Retina (tissue), 1 donor: ENCODE measurements at regions not wholly inside any gene's neighbourhood (a gene's known extent, or its start where the extent isn't known, plus 50 kb on each side); places are given as distances from the start of the nearest gene placed in this dataset.
"Not testable (repeated sequence)": the region's sequence is repeated elsewhere in the genome, so short reads cannot be mapped to it uniquely, and the experiment has no call there.

ENCODE experiments used
- DNase-seq: peaks from one replicate; pipeline ENCODE4 v3.0.0-alpha.2; 2016

DNA sequence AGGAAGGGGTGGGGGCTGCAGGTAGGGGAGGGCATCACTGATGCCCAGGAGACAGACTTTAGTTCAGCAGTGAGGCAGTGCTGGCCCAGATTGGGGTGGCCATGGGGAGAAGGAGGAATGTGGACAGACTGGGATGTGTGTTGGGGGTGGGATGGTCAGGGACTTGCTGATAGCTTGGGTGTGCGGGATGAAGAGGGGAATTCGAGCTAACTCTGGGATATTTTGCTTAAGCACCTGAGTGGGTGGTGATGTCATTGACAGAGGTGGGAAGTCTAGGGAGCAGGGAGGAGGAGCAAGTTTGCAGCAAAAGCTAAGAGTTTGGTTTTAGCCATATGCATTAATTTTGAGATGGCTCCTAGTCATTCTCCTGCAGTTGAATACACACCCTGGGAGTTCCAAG lies 207.5 kb downstream of the RPLP1 start:
- no peak for DNase-seq

DNA sequence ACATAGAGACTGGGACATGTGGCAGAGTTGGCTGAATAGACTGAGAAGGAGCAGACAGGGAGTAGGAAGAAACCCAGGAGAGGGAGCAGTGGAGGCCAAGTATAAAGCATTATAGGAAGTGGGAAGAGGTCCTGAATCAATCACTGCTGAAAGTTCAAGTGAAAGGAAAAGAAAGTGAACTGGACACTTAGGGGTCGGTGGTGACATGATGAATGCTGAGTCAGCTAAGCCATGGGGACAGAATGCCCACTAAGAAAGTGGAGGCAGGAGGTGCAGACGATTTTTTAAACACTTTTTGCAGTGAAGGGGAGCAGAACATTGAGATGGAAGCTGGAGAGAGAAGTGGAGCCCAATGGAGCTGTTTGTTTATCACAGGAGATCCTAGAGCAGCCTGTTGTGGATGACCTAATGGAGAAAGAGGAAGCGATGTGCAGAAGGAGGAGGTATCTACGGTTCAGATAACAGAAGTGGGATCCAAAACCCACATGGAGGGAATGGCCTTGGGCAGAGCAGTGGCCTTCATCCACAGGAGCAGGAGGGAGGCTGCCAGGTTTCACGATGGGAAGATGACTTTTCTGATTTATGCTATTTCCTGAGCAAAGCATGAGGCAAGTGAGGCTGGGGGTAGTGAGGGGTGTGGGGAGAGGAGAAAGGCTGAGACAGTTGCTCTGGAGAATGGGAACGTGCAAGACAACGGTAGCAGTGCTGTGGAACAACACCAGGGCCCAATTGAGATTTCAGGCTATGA lies 208.2 kb downstream of the RPLP1 start:
- DNase-seq = no peak

DNA sequence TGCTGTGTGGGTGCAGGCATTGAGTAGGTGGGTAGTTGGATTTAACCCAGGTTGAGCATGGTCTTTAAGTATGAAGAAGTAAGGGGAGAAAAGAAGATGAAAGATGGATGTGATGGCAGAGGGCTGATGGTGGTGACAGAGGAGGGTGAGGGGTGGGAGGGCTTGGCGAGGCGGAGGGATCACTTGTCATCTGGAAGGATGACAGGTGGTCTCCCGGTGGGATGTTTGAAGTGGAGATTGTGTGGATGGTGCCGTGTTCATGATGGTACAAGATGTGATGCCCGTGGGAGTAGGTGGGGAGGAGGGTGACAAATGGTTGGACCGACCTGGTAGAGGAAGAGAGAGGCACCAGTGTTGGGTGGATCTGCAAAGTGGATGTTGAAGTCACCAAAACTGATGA lies 208.8 kb downstream of the RPLP1 start:
- DNase-seq = no peak

DNA sequence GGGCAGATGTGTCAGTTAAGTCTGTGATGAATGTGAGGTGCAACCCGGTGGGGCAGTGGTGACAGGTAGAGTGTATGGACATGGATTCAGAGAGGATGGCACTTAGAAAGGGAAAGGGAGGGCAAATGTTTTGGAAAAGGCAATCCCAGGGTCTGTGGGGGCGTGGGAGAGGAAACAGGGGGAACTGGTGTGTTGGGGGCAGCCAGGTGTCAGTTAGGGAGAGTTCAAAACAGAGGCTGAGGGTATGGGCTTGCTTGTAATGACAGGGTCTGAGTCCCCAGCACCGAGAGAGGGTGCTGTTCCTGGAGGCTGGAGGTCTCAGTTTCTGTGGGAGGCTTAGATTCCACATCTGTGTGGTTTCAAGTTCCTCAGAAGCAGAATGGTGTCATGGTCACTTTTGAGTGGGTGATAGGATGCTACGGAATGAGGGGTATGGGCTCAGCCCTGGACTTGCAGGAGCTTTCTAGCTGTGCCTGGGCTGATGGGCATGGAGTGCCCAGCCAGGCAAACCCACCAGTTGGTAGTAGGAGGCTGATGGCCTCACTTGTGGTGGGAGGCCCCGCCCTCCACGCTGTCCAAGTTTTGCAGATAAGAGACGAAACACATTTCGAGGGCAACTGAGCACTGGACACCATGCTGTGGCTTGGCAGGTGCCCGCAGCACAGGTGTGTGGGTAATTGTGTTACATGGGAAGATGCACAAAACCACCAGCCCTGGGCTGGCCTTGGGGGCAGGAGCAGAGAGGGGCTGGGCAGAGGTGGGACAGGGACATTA lies 209.4 kb downstream of the RPLP1 start:
- DNase-seq = no peak

DNA sequence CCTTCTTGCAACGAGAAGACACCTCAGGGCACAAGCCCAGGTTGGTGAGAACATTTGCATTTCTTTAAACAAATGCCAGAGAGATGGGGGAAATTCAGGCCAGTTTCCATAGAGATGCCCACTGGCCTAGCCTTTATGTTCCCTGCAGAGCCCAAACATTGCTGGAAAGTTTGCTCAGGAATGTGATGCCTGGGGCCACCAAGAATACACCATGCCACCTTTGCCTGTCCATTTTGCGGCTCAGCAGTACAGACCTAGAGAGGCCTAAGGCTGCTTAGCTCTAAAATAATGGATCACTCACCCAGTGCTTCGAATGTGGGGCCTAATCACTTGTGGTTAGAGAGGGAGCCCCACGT lies 210.0 kb downstream of the RPLP1 start:
- DNase-seq = no peak

- DNase-seq = no peak
These were observed 210.8 kb downstream of the RPLP1 start for GRCh38 chr15:69663441-69663840.

DNA sequence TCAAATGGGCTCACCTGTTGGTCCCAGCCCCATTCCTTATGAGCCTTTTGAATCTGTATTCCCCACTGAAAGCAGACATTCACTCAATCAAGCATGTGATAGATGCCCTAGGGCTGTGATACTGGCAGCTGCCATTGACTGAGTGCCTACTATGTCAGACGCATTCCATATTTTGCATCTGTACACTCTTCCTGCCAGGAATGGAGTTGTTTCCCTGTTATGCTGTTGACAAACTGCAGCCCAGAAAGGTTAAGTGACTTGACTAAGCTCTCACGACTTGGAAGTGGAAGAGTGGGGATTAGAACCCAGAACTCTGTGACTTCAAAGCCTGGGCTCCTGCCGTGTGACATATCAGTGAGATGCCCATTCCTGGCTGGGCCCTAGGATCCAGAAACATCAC lies 211.4 kb downstream of the RPLP1 start:
- DNase-seq = no peak

GRCh38 chr15:69664572-69665571 lies 212.3 kb downstream of the RPLP1 start:
- peak; percentile 84 for DNase-seq

GRCh38 chr15:69665641-69666111 lies 213.1 kb downstream of the RPLP1 start:
- peak; percentile 74 for DNase-seq

DNA sequence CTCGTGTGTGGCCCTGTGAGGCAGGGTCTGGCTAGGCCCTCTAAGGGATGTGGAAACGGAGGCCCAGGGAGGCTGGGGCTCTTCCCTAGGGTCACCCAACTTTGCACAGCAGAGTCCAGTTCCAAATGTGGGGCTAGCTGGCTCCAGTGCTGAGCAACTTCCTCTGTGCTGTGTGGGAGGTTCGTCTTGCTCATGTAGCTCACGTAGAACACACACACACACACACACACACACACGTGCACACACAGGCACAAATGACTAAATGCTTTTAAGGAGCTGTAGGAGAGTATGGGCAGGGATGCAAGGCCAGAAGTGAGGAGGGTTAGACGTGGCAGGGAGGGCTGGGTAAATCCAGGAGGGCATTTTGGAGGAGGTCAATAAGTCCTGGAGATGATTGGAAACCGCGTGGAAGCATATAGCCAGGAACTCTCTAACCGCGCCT lies 213.8 kb downstream of the RPLP1 start:
- DNase-seq = peak; percentile 34

GRCh38 chr15:69666921-69667811 lies 214.5 kb downstream of the RPLP1 start:
- no peak for DNase-seq

DNA sequence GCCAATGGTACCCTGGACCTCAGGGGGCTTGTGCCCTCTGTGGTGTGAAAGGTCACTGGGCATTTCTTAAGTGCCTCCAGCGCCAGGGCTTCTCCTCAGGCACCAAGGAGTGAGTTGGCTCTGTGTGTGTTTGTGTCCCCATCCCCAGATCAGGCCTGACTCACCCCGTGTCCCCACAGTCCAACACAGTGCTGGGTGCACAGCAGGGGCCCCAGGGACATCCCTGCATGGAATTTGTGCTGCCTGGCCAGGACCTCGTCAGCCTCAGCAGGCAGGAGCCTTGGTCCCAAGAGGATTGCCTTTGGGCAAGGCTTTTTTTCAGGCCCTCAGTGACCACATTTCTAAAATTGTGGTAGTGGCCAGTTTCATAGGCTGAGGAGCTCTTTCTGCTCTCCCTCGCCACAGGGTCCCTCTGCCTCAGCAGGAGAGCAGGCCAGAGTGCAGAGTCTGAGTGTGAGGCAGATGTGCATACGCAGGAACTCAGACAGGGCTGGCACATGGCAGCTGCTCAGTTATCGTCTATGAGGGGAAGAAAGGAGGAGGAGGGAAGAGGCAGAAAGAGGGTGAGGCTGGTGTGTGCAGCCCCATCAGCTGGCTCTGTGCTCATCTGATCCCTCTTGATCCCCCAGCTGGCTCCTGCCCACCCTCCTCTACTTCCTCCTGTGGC lies 215.6 kb downstream of the RPLP1 start:
- DNase-seq = peak; percentile 29

DNA sequence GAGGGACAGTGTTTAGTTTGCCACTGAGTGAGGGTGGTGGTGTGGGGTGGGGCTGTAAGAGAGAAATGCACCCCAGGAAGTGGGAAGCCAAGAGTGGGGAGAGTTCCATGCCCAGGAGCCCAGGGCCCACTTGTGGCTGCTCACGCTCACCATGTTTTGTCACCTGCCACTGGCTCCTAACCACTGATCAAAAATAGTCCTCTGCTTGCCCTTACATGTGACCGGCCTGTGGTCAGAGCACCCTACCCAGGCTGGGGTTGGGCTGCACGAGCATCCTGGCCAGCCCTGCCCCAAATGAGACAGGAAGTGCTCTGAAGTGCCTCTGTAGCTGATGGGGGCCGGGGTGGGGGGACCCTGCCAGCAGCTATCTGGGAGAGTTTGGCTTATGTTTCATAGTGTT lies 216.3 kb downstream of the RPLP1 start:
- no peak for DNase-seq

- no peak for DNase-seq
These were observed 216.8 kb downstream of the RPLP1 start for GRCh38 chr15:69669446-69669845.

DNA sequence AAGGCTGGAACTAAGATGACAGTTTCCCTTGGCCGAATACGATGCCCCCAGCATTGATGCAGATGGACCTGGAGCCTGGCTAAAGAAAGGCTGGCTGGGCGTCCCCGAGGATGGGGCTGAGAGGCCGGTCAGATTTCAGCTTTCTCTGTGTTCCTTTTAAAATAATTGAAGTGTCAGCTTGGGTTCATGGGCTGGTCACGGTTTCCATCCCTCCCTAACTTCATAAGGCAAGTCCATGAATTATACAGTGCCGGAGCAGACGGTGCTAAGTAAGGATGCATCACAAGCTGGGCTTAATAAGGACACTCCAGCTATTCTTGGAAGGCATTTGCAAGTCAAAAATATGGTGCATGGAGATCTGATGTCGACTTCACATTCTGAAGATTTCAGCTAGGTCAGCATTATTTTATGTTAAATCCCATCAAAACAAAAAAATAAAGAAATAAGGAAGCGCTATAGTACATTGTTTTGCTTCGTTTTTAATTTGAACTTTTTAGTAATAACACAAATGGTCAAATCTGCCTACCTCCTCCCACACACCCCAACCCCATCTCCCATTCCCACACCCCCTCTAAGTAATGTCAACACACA lies 220.8 kb downstream of the RPLP1 start:
- peak; percentile 54 for DNase-seq

- no peak for DNase-seq
These were observed 223.1 kb downstream of the RPLP1 start for GRCh38 chr15:69675731-69676130.

GRCh38 chr15:69677403-69677802 lies 224.8 kb downstream of the RPLP1 start:
- DNase-seq = no peak

DNA sequence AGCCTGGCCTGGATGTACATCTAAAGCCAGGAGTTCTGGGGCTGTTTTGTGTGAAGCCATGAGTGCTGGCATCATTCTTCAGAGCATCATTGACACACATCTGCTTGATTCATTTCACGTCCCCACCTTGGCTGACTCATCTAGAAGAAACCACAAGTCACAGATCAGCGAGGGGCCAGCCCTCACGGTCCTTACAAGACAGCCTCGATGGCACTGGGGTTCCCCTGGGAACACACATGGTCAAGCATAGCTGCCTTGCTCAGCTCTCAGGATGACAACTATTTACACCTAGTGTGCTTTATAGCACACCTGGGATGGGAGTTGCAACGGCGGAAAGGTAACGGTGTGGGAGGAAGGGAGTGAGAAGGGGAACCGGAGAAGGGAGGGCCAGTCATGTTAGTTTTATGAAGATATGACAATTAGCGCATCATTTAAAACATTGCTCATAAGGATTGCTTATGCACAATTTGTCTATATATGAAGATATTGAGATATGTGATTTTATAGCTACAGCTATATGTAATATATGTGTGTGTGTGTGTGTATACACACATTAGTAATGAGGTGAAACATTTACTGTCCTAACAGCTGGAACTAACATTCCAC lies 227.1 kb downstream of the RPLP1 start:
- no peak for DNase-seq

DNA sequence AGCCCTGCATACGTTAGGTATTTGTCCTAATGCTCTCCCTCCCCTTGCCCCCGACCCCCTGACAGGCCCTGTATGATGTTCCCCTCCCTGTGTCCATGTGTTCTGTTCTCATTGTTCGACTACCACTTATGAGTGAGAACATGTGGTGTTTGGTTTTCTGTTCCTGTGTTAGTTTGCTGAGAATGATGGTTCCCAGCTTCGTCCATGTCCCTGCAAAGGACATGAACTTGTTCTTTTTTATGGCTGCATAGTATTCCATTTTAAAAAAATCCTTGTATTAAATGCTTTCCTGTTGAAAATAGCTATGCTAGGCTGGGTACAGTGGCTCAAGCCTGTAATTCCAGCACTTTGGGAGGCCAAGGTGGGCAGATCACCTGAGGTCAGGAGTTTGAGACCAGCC lies 232.2 kb downstream of the RPLP1 start:
- not testable (repeated sequence) for DNase-seq
